ENCODE measurements at regions not wholly inside any gene's neighbourhood (a gene's known extent, or its start where the extent isn't known, plus 50 kb on each side); places are given as distances from the start of the nearest gene placed in this dataset.

DNA sequence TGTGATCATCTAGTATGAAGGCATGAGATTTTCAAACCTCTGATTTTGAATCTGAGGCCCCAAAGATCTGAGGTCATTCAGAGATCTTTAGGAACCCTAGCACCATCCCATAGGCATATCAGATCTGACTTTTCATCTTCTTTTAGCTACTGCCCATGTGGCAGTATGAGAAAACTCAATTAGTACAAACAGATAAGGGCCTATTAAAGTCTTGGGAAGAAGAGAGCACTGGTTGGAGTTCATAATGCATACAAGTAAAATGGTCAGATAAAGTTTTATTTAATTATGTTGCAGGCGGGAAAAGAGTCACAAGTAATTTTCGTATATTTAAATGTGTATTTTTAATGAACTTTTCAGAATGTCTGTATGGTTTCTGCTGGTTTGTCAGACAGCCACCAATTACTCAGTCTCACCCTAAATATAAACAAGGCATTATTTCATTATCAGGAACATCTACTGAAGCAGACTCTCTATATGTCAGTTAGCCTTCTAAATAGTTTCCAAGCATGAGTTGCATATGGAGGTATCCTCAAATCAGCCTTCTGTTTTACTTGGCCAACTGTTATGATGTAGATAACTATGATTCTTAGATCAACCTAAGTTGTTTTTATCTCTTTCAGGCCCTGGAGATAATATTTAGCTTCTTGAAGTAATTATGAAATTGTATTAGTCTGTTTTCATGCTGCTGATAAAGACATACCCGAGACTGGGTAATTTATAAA lies 340.3 kb upstream of the TBC1D5 start:
- no peaks in the 10 kb centered on the region for H3K36me3 ChIP-seq (ENCODE audit: insufficient read depth, low read length)
- H3K9me3 ChIP-seq (ENCODE audit: control insufficient read depth, insufficient read depth, low read length) = no peaks in the 10 kb centered on the region
- no peaks in the 10 kb centered on the region; the same call in 1 of the 2 replicates for H3K4me1 ChIP-seq (ENCODE audit: insufficient read depth, low read length)
- no peak overlapping the region for H3K9ac ChIP-seq (ENCODE audit: low read depth, low read length)

DNA sequence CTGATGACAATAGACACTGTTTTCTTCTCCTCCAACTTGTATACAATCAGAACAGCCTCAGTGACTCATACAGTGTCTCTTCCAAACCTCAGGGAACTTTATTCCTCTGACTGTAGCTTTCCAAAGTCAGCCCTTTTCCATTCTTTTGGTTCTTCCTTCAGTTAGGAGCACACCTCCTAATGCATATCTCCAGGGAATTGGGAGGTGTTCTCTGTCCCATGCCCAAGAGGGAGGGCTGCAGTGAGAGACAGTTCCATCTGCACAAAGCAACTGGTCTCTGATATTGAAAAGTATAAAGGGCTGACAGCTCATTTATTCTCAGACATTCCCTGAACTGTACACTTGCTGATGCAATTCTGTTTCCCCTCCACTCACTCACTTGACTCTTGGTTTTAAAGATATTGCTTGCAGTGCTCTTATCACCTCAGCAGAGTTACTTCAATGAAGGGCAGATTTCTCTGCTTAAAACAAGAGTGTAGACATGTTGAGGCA lies 337.8 kb upstream of the TBC1D5 start:
- no peaks in the 10 kb centered on the region for H3K36me3 ChIP-seq (ENCODE audit: insufficient read depth, low read length)
- no peak overlapping the region for H3K9ac ChIP-seq (ENCODE audit: low read depth, low read length)
- H3K9me3 ChIP-seq (ENCODE audit: control insufficient read depth, insufficient read depth, low read length) = no peaks in the 10 kb centered on the region
- H3K4me1 ChIP-seq (ENCODE audit: insufficient read depth, low read length) = no peaks in the 10 kb centered on the region; the same call in 1 of the 2 replicates

GRCh38 chr3:18079739-18080138 lies 337.3 kb upstream of the TBC1D5 start:
- Histone ChIP-seq H3K36me3 (ENCODE audit: insufficient read depth, low read length) (no peaks in the 10 kb centered on the region), H3K9me3 (ENCODE audit: control insufficient read depth, insufficient read depth, low read length) (no peaks in the 10 kb centered on the region), H3K4me1 (ENCODE audit: insufficient read depth, low read length) (no peaks in the 10 kb centered on the region; the same call in 1 of the 2 replicates), H3K9ac (ENCODE audit: low read depth, low read length) (no peak overlapping the region)

DNA sequence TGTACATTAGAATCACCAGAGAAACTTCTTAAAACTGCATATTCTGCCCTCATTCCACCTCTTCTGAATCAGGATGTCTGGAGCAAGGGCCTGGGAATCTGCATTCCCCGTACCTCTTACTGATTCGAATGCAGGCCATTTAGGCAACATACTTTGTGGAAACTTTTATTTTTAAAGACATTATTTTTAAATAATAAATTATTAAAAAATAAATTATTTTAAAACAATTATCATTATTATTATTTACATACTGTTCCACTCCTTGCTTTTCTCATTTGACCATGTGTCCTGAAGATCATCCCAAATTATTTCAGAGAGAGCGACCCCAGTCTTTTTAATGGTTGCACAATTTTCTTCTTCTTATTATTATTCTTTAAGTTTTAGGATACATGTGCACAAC lies 336.6 kb upstream of the TBC1D5 start:
- Histone ChIP-seq H3K9me3 (ENCODE audit: control insufficient read depth, insufficient read depth, low read length) (no peaks in the 10 kb centered on the region), H3K9ac (ENCODE audit: low read depth, low read length) (no peak overlapping the region), H3K4me1 (ENCODE audit: insufficient read depth, low read length) (no peaks in the 10 kb centered on the region; the same call in 1 of the 2 replicates), H3K36me3 (ENCODE audit: insufficient read depth, low read length) (no peaks in the 10 kb centered on the region)

DNA sequence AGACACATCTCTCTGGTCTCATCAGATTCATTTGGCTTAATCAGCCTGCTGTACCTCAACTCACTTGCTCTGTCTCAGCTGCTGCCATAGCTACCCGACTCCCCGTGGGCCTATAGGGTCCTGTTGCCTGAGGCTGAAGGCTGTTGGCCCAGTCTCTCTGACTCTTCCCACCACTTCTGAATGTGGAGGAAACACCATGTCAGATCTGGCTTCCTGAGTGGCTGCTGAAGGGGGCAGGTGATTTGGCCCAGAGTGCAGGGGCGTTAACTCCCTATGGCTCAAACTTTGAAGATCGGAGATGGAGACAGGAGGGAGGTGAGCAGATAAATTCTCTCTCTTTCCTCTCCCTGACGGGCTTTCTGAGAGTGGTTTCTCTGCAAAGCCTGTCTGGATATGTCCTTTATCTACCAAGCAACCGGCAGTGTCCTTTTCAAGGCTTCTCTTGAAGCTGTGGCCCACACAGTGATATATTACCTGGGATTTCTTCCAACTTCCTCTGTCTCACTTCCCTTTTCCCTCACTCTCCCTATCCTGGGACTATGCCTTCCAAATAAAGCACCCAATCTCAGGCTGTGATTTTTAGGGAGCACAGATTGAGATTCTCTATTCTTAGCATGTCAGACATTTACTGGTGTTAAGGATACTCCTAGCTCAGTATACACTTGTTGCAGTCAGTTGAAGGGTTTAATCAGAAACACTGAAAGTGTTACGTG lies 334.9 kb upstream of the TBC1D5 start:
- Histone ChIP-seq H3K4me1 (ENCODE audit: insufficient read depth, low read length) (peaks cover 1% of the 10 kb centered on the region; the same call in 1 of the 2 replicates), H3K9ac (ENCODE audit: low read depth, low read length) (no peak overlapping the region), H3K36me3 (ENCODE audit: insufficient read depth, low read length) (no peaks in the 10 kb centered on the region), H3K9me3 (ENCODE audit: control insufficient read depth, insufficient read depth, low read length) (no peaks in the 10 kb centered on the region)

GRCh38 chr3:18076301-18076700 lies 333.9 kb upstream of the TBC1D5 start:
- H3K9me3 ChIP-seq (ENCODE audit: control insufficient read depth, insufficient read depth, low read length) = no peaks in the 10 kb centered on the region
- H3K9ac ChIP-seq (ENCODE audit: low read depth, low read length) = no peak overlapping the region
- H3K4me1 ChIP-seq (ENCODE audit: insufficient read depth, low read length) = peaks cover 6% of the 10 kb centered on the region; the same call in 1 of the 2 replicates
- no peaks in the 10 kb centered on the region for H3K36me3 ChIP-seq (ENCODE audit: insufficient read depth, low read length)

- H3K9ac ChIP-seq (ENCODE audit: low read depth, low read length) = no peak overlapping the region
- H3K4me1 ChIP-seq (ENCODE audit: insufficient read depth, low read length) = peaks cover 6% of the 10 kb centered on the region; the same call in 1 of the 2 replicates
- no peaks in the 10 kb centered on the region for H3K9me3 ChIP-seq (ENCODE audit: control insufficient read depth, insufficient read depth, low read length)
- H3K36me3 ChIP-seq (ENCODE audit: insufficient read depth, low read length) = no peaks in the 10 kb centered on the region
Measured at GRCh38 chr3:18075799-18076198, 333.4 kb upstream of the TBC1D5 start.

- Histone ChIP-seq H3K9ac (ENCODE audit: low read depth, low read length) (no peak overlapping the region), H3K36me3 (ENCODE audit: insufficient read depth, low read length) (no peaks in the 10 kb centered on the region), H3K9me3 (ENCODE audit: control insufficient read depth, insufficient read depth, low read length) (no peaks in the 10 kb centered on the region), H3K4me1 (ENCODE audit: insufficient read depth, low read length) (peaks cover 6% of the 10 kb centered on the region; the same call in 1 of the 2 replicates)
Measured at GRCh38 chr3:18071833-18072232, 329.4 kb upstream of the TBC1D5 start.

GRCh38 chr3:18070944-18071343 lies 328.5 kb upstream of the TBC1D5 start:
- Histone ChIP-seq H3K36me3 (ENCODE audit: insufficient read depth, low read length) (no peaks in the 10 kb centered on the region), H3K9ac (ENCODE audit: low read depth, low read length) (no peak overlapping the region), H3K9me3 (ENCODE audit: control insufficient read depth, insufficient read depth, low read length) (no peaks in the 10 kb centered on the region), H3K4me1 (ENCODE audit: insufficient read depth, low read length) (peaks cover 6% of the 10 kb centered on the region; the same call in 1 of the 2 replicates)

DNA sequence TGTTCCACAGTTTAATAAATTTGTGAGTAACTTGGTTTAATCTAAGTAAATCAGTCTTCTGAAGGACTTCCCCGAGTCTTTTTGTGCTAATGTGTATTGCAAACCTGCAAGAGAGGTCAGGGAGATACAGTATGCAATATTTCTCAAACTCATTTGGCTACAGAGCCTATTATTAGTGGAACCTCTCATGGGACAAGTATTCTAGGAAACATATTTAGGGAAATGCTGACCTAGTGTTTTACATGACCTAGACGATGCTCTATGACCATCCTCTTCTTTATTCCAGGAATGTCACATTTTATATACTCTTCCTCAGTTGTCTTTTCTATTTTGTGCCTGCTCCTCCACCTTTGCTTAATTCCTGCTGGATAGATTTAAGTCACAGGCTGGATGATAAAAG lies 327.8 kb upstream of the TBC1D5 start:
- H3K4me1 ChIP-seq (ENCODE audit: insufficient read depth, low read length) = peaks cover 6% of the 10 kb centered on the region; the same call in 1 of the 2 replicates
- H3K9me3 ChIP-seq (ENCODE audit: control insufficient read depth, insufficient read depth, low read length) = no peaks in the 10 kb centered on the region
- H3K36me3 ChIP-seq (ENCODE audit: insufficient read depth, low read length) = no peaks in the 10 kb centered on the region
- no peak overlapping the region for H3K9ac ChIP-seq (ENCODE audit: low read depth, low read length)

DNA sequence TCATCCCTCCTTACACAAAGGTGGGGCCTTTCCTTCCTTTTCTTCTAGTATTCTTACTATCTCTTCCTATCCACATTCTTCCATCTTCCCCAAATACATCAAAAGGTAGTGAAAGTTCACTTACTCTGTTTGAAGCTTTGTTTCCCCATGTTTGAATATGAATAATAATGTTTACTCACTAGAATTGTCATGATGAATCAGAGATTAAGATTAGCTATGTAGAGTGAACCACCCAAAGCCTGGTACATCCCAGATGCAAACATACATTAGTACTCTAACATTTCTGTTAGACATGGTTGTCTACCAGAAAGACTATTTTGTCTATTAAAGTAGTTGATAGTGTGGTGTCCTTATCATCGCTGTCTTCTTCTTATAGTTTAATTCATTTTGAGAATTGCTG lies 327.1 kb upstream of the TBC1D5 start:
- Histone ChIP-seq H3K36me3 (ENCODE audit: insufficient read depth, low read length) (no peaks in the 10 kb centered on the region), H3K9ac (ENCODE audit: low read depth, low read length) (no peak overlapping the region), H3K4me1 (ENCODE audit: insufficient read depth, low read length) (peaks cover 6% of the 10 kb centered on the region; the same call in 1 of the 2 replicates), H3K9me3 (ENCODE audit: control insufficient read depth, insufficient read depth, low read length) (no peaks in the 10 kb centered on the region)

- Histone ChIP-seq H3K9ac (ENCODE audit: low read depth, low read length) (no peak overlapping the region), H3K9me3 (ENCODE audit: control insufficient read depth, insufficient read depth, low read length) (no peaks in the 10 kb centered on the region), H3K36me3 (ENCODE audit: insufficient read depth, low read length) (no peaks in the 10 kb centered on the region)
Measured at GRCh38 chr3:18066899-18067582, 324.6 kb upstream of the TBC1D5 start.

GRCh38 chr3:18064586-18064985 lies 322.2 kb upstream of the TBC1D5 start:
- Histone ChIP-seq H3K9ac (ENCODE audit: low read depth, low read length) (no peak overlapping the region), H3K9me3 (ENCODE audit: control insufficient read depth, insufficient read depth, low read length) (no peaks in the 10 kb centered on the region), H3K36me3 (ENCODE audit: insufficient read depth, low read length) (no peaks in the 10 kb centered on the region), H3K4me1 (ENCODE audit: insufficient read depth, low read length) (no peaks in the 10 kb centered on the region)

More at GRCh38 chr3:18066899-18067582, 324.6 kb upstream of the TBC1D5 start:
- H3K4me1 ChIP-seq (ENCODE audit: insufficient read depth, low read length) = peaks cover 3% of the 10 kb centered on the region; the same call in 1 of the 2 replicates

- Histone ChIP-seq H3K36me3 (ENCODE audit: insufficient read depth, low read length) (no peaks in the 10 kb centered on the region), H3K4me1 (ENCODE audit: insufficient read depth, low read length) (no peaks in the 10 kb centered on the region), H3K9me3 (ENCODE audit: control insufficient read depth, insufficient read depth, low read length) (no peaks in the 10 kb centered on the region), H3K9ac (ENCODE audit: low read depth, low read length) (no peak overlapping the region)
Measured at GRCh38 chr3:18062657-18063025, 320.2 kb upstream of the TBC1D5 start.
